ENCODE measurements at regions not wholly inside any gene's neighbourhood (a gene's known extent, or its start where the extent isn't known, plus 50 kb on each side); places are given as distances from the start of the nearest gene placed in this dataset.

DNA sequence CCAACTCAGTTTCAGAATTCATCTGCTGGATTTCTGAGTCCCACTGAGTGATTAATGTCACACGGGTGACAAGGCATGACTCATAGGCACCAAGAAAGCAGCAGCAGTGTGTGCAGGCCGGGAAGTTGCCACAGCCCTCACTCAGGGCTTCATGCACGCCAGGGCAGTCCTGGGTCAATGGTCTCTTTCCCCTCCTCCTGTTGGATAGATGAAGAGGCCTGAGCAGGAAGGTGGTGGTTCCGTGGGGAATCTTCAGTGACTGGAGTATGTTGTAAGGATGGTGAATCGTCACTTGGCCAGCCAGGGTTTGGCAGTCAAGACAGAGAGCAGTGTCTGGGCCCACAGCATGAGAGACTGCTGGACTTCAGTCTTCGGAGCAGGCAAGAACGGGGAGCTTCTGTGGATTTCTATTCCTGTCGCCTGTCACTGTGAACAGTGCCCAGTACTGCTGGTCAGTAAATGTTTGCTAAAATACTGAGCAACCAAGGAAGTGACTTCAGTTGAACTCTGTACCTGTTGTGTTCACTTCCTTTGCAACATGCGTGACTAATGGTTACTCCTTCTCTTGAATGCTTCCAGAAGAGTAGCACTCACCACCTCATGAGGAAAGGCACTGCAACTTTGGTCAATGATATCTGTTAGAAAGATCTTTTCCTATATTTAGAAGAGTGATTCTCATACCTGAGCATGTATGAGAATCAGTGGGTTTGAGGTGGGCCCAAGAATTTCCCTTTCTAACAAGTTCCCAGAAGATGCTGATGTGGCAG, 62.0 kb upstream of the CD93 start:
- Histone ChIP-seq H3K4me3 (no peak overlapping the region), H3K4me1 (peaks cover 0 to 20% (median 3%) of the 10 kb centered on the region in 4 donors), H3K36me3 (no peaks in the 10 kb centered on the region), H3K27ac (peak overlapping the region; percentile 30 to 62 (median 48)), H3K9me3 (no peaks in the 10 kb centered on the region), H3K27me3 (no peaks in the 10 kb centered on the region)
- TF ChIP-seq POLR2A (IDR thresholded peaks at IDR 0.05) (peak; percentile 9), POLR2AphosphoS5 (IDR thresholded peaks at IDR 0.05) (peak; percentile 13 to 74 (median 54)), EP300 (IDR thresholded peaks at IDR 0.05; ENCODE audit: low read depth) (no peak)
- TF ChIP-seq, protein P1, sequence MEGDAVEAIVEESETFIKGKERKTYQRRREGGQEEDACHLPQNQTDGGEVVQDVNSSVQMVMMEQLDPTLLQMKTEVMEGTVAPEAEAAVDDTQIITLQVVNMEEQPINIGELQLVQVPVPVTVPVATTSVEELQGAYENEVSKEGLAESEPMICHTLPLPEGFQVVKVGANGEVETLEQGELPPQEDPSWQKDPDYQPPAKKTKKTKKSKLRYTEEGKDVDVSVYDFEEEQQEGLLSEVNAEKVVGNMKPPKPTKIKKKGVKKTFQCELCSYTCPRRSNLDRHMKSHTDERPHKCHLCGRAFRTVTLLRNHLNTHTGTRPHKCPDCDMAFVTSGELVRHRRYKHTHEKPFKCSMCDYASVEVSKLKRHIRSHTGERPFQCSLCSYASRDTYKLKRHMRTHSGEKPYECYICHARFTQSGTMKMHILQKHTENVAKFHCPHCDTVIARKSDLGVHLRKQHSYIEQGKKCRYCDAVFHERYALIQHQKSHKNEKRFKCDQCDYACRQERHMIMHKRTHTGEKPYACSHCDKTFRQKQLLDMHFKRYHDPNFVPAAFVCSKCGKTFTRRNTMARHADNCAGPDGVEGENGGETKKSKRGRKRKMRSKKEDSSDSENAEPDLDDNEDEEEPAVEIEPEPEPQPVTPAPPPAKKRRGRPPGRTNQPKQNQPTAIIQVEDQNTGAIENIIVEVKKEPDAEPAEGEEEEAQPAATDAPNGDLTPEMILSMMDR (IDR thresholded peaks at IDR 0.05), result no peak
- intact Hi-C loops (cut with DNase I; ENCODE audit: low total_unique reads) (no loop called here), in situ Hi-C loops (cut with MboI; ENCODE audit: low pct_ligation_motif_present in 1 of 4, low pct_unique_long_range_greater_than_20kb in 1 of 4, low sequenced_read_pairs in 3 of 4) (no loop called here)
- DNase-seq, result no peak
- 64% methylated on average over 9 of the region's 9 CpGs; no CpG with 5 or more reads in 1 of the 2 donors for WGBS, 2 donors (ENCODE audit: low coverage in 1 of 2)

DNA sequence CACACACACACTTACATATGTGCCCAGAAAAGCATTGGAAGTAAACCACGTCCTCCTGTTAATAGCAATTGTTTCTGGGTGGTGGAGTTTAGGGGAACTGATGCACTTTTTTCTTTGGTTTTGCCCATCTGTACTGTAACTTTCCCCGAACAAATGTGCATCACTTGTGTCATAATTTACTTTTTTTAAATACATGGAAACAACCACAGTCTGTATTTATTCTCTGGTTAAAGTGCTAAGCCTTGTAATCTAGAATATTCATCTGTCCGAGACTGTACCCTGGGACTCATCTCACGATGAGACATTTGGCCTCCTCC, 61.5 kb upstream of the CD93 start:
- TF ChIP-seq POLR2AphosphoS5 (IDR thresholded peaks at IDR 0.05), result no peak
- TF ChIP-seq EP300 (IDR thresholded peaks at IDR 0.05; ENCODE audit: low read depth), result no peak
- TF ChIP-seq, protein P1 (IDR thresholded peaks at IDR 0.05), result no peak
- TF ChIP-seq POLR2A (IDR thresholded peaks at IDR 0.05), result no peak
- WGBS, 2 donors (ENCODE audit: low coverage in 1 of 2), result 45 to 76% methylated on average over 3 to 4 of the region's 4 CpGs
- DNase-seq, result no peak
- in situ Hi-C loops (cut with MboI; ENCODE audit: low pct_ligation_motif_present in 1 of 4, low pct_unique_long_range_greater_than_20kb in 1 of 4, low sequenced_read_pairs in 3 of 4), result no loop called here
- intact Hi-C loops (cut with DNase I; ENCODE audit: low total_unique reads), result no loop called here
- H3K27me3 ChIP-seq, result no peaks in the 10 kb centered on the region
- peaks cover 0 to 18% (median 3%) of the 10 kb centered on the region in 4 donors for H3K4me1 ChIP-seq
- no peaks in the 10 kb centered on the region for H3K9me3 ChIP-seq
- peak overlapping the region; percentile 30 to 62 (median 48) for H3K27ac ChIP-seq
- H3K4me3 ChIP-seq, result no peak overlapping the region
- H3K36me3 ChIP-seq, result no peaks in the 10 kb centered on the region

DNA sequence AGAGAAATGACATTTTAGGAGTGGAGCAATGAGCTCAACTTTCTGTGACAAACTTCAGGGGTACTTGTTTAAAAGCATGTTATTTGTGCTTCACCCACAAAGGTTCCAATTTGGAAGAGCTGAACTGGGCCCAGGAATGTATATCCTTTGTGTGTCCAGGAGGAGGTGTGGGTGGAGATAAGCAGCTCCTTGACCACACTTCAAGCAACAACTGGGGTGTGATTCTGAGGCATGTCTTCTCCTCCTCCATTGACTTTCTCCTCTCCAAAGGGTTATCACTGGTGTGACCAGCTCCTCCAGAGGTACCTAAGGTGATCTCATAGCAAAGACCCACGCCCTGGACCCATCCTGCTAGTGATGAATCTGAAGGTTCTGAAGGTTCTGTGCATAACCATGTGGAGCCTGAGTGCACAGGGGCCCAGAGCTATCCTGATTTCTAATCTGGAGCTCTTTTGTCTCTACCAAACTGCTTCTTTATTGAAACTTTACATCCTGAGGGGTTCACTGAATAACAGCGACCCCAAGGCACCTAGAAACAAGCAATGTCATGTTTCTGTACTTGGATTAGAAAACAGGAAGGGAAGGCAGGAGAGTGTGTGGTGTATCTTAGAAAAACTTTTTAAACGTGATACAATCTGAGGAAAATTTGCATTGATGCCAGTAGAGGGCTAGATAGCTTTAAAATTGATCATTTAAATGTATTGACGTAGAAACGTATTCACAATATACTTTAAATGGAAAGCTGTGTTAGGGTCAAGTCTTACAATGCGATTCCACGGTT, 60.9 kb upstream of the CD93 start:
- WGBS, 2 donors (ENCODE audit: low coverage in 1 of 2), result 59 to 62% methylated on average over 6 to 7 of the region's 7 CpGs
- no peaks in the 10 kb centered on the region for H3K9me3 ChIP-seq
- no peak for DNase-seq
- no peak overlapping the region for H3K4me3 ChIP-seq
- peaks cover 0 to 12% (median 3%) of the 10 kb centered on the region in 4 donors for H3K4me1 ChIP-seq
- TF ChIP-seq, protein P1 (IDR thresholded peaks at IDR 0.05), result no peak
- no peak for TF ChIP-seq POLR2A (IDR thresholded peaks at IDR 0.05)
- TF ChIP-seq POLR2AphosphoS5 (IDR thresholded peaks at IDR 0.05), result no peak
- no peak for TF ChIP-seq EP300 (IDR thresholded peaks at IDR 0.05; ENCODE audit: low read depth)
- H3K27me3 ChIP-seq, result no peaks in the 10 kb centered on the region
- H3K36me3 ChIP-seq, result no peaks in the 10 kb centered on the region
- intact Hi-C loops (cut with DNase I; ENCODE audit: low total_unique reads), result no loop called here
- in situ Hi-C loops (cut with MboI; ENCODE audit: low pct_ligation_motif_present in 1 of 4, low pct_unique_long_range_greater_than_20kb in 1 of 4, low sequenced_read_pairs in 3 of 4), result no loop called here
- peak overlapping the region; percentile 30 to 62 (median 48) for H3K27ac ChIP-seq

DNA sequence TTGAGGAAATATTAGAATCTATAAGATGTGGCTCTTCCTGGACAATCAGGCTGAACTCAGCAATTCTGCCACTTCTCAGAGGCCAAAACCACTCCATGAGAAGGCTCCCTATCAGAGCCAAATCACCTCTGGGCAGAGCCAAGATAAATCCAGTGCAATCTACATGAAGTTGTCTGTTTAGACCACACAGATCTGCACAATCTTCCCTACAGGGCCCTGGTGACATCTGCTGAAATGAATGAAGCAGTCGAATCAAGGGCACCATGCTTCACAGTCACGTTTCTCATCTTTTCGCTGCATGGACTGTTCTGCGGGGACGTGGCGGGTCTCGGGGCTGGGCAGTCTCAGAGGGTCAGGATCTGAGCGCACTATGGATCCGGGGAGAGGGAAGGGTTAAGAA, 60.1 kb upstream of the CD93 start:
- in situ Hi-C loops (cut with MboI; ENCODE audit: low pct_ligation_motif_present in 1 of 4, low pct_unique_long_range_greater_than_20kb in 1 of 4, low sequenced_read_pairs in 3 of 4), result no loop called here
- no peak for DNase-seq
- TF ChIP-seq EP300 (IDR thresholded peaks at IDR 0.05; ENCODE audit: low read depth) (no peak), POLR2A (IDR thresholded peaks at IDR 0.05) (no peak), POLR2AphosphoS5 (IDR thresholded peaks at IDR 0.05) (no peak)
- TF ChIP-seq, protein P1 (IDR thresholded peaks at IDR 0.05), result no peak
- H3K4me1 ChIP-seq, result peaks cover 0 to 10% (median 3%) of the 10 kb centered on the region in 4 donors
- H3K9me3 ChIP-seq, result no peaks in the 10 kb centered on the region
- no peak overlapping the region for H3K27ac ChIP-seq
- H3K4me3 ChIP-seq, result no peak overlapping the region
- no peaks in the 10 kb centered on the region for H3K36me3 ChIP-seq
- H3K27me3 ChIP-seq, result no peaks in the 10 kb centered on the region
- intact Hi-C loops (cut with DNase I; ENCODE audit: low total_unique reads), result no loop called here
- 94 to 100% methylated on average over 1 to 9 of the region's 9 CpGs for WGBS, 2 donors (ENCODE audit: low coverage in 1 of 2)

Measured in transverse colon (tissue), 4 donors.